GM18868 (cell line): ENCODE measurements at regions not wholly inside any gene's neighbourhood (a gene's known extent, or its start where the extent isn't known, plus 50 kb on each side); places are given as distances from the start of the nearest gene placed in this dataset.
"Not testable (repeated sequence)": the region's sequence is repeated elsewhere in the genome, so short reads cannot be mapped to it uniquely, and the experiment has no call there.

Experiments used
- ATAC-seq: cut with Tn5 transposase; IDR thresholded peaks from one replicate; pipeline ENCODE4 v1.9.1; 2021; ENCODE audit warnings: mild to moderate bottlenecking, moderate library complexity; ENCODE audit not compliant: unreplicated experiment

- no peak for ATAC-seq
Measured at GRCh38 chrX:63581906-63582305, 203.1 kb downstream of the ARHGEF9 start.

DNA sequence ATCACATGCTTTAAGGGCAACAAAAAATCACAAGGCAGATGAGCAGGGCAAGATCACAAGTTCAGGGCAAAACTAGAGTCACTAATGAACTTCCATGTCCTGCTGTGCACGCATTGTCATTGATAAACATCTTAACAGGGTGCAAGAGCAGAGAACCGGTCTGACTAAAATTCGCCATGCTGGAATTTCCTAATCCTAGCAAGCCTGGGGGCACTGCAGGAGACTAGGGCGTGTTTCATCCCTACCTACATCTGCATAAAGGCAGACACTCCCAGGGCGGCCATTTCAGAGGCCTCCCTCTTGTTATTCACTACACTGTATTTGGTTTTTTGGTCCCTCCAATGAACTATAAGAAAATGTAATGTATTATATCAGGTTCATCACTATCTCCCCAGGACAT, 203.6 kb downstream of the ARHGEF9 start:
- no peak for ATAC-seq

DNA sequence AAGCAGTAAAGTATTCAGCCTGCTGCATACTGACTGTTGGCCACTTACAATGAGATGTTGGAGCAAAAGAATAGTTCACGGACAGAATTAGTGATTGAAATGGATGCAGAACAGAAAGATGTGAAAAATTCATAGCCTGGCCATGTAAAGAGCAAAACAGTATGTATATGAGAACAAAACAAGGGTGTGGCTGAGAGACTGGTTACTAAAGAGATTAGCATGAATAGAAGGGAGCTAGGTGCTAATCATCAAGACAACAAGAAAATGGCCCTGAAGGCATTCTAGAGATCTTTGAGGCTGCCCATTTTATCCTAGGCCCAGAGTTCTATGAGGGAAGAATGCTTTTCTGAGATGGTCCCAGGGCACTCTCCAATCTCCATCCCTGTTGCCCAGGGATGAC, 208.5 kb downstream of the ARHGEF9 start:
- no peak for ATAC-seq

DNA sequence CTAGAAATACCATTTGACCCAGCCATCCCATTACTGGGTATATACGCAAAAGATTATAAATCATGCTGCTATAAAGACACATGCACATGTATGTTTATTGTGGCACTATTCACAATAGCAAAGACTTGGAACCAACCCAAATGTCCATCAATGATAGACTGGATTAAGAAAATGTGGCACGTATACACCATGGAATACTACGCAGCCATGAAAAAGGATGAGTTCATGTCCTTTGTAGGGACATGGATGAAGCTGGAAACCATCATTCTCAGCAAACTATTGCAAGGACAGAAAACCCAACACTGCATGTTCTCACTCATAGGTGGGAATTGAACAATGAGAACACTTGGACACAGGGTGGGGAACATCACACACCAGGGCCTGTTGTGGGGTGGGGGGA, 209.3 kb downstream of the ARHGEF9 start:
- not testable (repeated sequence) for ATAC-seq

DNA sequence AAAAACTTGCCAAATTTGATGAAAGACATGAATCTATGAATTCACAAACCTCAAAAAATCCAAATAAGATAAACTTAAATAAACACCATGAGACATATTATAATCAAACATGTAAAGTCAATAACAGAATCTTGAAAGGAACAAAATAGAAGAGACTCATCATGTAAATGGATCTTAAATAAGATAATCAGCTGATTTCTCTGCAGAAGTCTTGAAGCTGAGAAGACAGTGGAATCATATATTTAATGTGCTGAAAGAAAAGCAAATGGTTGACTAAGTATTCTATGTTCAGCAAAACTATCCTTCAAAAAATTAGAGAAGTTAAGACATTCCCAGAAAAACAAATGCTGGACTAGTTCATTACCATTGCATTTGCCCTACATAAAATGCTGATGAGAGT, 215.7 kb upstream of the SPIN4 start:
- ATAC-seq = no peak

DNA sequence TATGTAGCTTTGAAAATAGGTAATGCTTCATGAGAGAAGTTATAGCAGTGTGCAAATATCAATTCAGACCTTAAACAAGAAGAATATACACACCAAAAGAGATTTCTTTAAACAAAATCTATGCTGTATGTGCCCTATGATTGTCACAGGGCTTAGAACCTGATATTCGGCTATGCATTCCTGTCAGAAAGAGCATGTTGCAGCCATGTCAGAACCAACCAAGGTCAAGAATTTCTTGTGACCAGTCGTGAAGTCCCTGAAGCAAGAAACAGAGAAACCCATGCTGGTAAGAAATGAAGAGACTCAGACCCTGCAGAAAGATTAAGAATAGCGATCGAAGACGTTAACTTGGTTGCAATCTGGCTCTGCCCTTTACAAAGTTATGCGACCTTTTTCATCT, 210.3 kb upstream of the SPIN4 start:
- ATAC-seq = no peak

DNA sequence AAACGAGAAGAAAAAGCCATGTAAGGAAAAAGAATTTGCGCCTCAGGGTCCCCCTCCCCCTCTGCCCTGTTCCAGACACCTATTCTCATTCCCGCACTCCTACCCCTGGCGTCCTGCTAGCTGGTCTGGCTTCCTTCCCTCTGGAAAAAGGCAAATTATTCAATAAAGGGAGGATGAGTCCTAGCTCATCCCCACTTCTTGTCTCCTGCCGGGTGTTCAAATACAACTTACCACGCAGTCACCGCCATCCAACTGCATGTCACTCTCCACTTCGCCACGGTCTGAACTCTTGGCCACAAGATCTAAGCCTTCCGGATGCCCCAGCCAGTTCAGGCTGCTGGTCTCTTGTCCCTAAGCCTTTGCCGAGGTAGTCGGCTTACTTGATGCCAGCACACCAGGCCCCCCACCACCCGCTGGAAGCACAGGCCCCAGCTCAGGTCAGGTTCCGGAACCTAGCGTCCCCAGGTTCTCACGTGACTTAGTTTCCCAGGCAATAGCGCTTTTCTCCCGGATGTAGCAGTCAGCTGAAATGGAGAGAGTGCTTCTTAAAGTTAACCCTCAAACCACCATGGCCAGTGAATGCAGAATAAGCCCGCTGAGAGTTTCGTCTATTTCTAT, 209.6 kb upstream of the SPIN4 start:
- ATAC-seq = peak; percentile 99

- no peak for ATAC-seq
Measured at GRCh38 chrX:63551856-63552255, 200.7 kb upstream of the SPIN4 start.

GRCh38 chrX:63530654-63531053, 179.5 kb upstream of the SPIN4 start:
- ATAC-seq = no peak

DNA sequence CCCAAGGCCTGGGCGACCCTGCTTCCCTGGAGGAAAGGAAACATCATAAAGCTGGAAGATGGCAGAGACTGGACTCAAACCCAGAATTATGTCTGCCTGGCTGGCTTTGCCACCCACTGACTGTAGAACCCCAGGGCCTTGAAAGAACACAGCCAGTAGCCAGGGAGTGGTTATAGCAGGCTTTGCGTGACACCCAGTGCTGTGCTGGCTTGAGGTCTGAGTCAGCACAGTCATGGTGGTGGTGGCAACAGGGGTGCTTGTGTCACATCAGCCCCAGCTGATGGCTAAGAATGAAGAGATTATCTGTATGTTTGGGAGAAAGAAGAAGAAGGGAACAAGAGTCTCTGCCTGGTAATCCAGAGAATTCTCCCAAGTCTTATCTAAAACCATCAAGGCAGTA, 178.8 kb upstream of the SPIN4 start:
- ATAC-seq = no peak

DNA sequence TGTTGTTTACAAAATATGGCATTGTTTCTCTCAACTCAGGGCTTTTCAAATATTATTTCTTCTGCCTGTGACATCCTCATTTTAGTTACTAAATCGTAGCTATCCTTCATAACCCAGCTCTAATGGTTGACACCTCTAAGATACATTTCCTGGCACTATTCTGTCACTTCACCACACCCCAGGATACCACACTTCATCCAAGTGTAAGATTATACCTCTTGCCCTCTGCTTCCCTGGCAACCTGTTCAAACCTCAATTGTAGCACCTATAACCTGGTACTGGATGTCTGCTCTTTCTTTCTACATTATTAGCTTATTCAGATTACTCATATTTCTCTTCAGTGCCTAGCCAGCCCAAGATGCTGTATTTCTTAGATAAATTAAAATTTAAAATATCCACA, 175.7 kb upstream of the SPIN4 start:
- ATAC-seq = no peak

GRCh38 chrX:63525491-63525890, 174.4 kb upstream of the SPIN4 start:
- no peak for ATAC-seq

- not testable (repeated sequence) for ATAC-seq
Measured at GRCh38 chrX:63519368-63519767, 168.2 kb upstream of the SPIN4 start.

DNA sequence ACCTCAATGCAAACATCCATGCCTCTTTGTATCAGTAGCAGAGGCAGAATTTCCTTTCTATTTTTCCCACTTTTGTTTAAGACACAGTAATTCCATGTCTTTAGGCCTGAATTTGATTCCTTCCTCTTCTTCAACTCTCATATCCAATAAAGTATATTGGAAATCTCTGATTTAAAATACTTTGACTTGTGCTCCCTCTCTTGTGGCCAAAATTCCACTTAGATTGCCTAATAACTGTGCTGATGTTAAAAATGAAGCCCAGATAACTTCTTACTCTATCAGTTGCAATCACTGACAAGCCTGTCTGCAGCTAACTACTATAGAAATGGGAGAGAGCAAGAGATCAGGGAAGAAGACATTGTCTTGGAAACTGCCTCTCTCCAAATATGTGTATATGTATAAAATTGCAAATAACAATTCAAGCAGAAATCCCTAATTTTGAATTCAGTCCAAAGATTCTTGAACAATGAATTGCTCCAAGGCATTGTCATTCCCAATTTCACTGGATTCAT, 163.5 kb upstream of the SPIN4 start:
- ATAC-seq = no peak

GRCh38 chrX:63513825-63514568, 162.9 kb upstream of the SPIN4 start:
- no peak for ATAC-seq

- ATAC-seq = no peak
Measured at GRCh38 chrX:63511361-63511760, 160.2 kb upstream of the SPIN4 start.

- no peak for ATAC-seq
Measured at GRCh38 chrX:63508668-63509067, 157.5 kb upstream of the SPIN4 start.

- ATAC-seq = no peak
Measured at GRCh38 chrX:63506320-63506719, 155.2 kb upstream of the SPIN4 start.

- no peak for ATAC-seq
Measured at GRCh38 chrX:63503541-63503940, 152.4 kb upstream of the SPIN4 start.

DNA sequence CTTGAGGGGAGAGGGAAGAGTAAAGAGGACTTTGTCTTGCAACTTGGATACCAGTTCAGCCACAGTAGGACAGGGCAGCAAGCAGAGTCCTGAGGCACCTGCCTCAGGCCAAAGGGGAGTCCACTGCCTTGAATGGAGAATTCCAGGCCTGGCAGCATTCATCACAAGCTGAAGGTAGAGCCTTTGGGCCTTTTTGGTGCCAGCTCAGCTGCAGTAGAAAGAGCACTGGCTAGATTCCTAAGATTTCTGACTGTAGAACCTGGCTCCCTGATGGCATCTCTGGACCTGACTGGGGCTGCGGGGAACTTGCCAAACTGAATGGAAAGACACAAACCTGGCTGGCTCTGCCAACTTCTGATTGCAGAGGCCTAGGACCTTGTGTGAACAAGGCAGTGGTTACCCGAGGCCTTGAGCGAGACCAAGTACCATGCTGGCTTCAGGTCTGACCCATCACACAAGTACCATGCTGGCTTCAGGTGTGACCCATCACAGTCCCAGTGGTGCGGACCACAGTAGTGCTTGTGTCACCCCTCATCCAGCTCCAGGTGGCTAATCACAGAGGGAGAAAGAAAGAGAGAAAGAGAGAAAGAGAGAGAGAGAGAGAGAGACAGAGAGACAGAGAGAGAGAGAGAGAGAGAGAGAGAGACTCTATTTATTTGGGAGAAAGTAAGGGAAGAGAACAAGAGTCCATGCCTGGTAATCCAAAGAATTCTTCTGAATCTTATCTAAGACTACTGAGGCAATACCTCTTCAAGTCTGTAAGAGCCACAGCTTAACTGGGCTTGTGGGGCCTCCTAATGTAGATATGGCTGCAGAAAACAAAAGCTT, 137.6 kb upstream of the SPIN4 start:
- no peak for ATAC-seq

- no peak for ATAC-seq
Measured at GRCh38 chrX:63475200-63475599, 124.1 kb upstream of the SPIN4 start.

- ATAC-seq = no peak
Measured at GRCh38 chrX:63471004-63471403, 119.9 kb upstream of the SPIN4 start.
